Endothelial cell of umbilical vein (primary cell): ENCODE measurements at regions not wholly inside any gene's neighbourhood (a gene's known extent, or its start where the extent isn't known, plus 50 kb on each side); places are given as distances from the start of the nearest gene placed in this dataset.

Source experiments
- BruUV-seq: library from RNA; stranded (reverse); fragments of 400-500 nt; replicated peaks from 2 replicates; lab custom pipeline; 2021; lab: Mats Ljungman, UMichigan
- CTCF ChIA-PET: fragments of 300-600, 350-600 bp; sonication (Branson Sonifier 250); formaldehyde crosslinking; loops from one replicate; lab custom pipeline; 2021; ENCODE audit warnings: antibody characterized with exemption, inconsistent platforms; lab: Charles Lee
- POLR2A ChIA-PET: fragments of 300-600, 350-600 bp; sonication (Branson Sonifier 250); formaldehyde crosslinking; loops from one replicate; lab custom pipeline; 2021; ENCODE audit warnings: antibody characterized with exemption, inconsistent platforms; lab: Charles Lee
- DNase-seq: peaks from one replicate; pipeline ENCODE4 v3.0.0-alpha.2; 2011; ENCODE audit warnings: low read depth, low spot score
- FAIRE-seq: peaks from 2 replicates; lab custom pipeline; 2011; peaks lifted over from hg19 to GRCh38; lab: Jason Lieb, UNC
- H2AFZ ChIP-seq: 2 replicates; pipeline ENCODE4 v1.6.0; 2012; ENCODE audit warnings: low read depth, low read length, control low read depth, inconsistent platforms
- H3K27ac ChIP-seq: 2 replicates; pipeline ENCODE4 v1.5.1; 2011; ENCODE audit warnings: low read depth, mild to moderate bottlenecking, control low read depth, low read length, moderate library complexity; ENCODE audit not compliant: insufficient read depth
- H3K27me3 ChIP-seq, 2 experiments: 2 replicates each; pipeline versions ENCODE4 v1.6.0 to v1.6.1; 2011; ENCODE audit warnings: low read length in 2 of 2, mixed read lengths in 1 of 2; ENCODE audit not compliant: control insufficient read depth in 2 of 2, insufficient read depth in 2 of 2
- H3K36me3 ChIP-seq, 2 experiments: 2 replicates in 1 of 2; 3 replicates in 1 of 2; pipeline ENCODE4 v1.5.1; 2011; ENCODE audit warnings: low read length in 2 of 2, mild to moderate bottlenecking in 1 of 2, moderate library complexity in 1 of 2; ENCODE audit not compliant: control insufficient read depth in 2 of 2, insufficient read depth in 2 of 2; ENCODE audit errors: extremely low read depth in 1 of 2
- H3K4me1 ChIP-seq: 3 replicates; pipeline ENCODE4 v1.5.1; 2011; ENCODE audit warnings: mild to moderate bottlenecking, low read length; ENCODE audit not compliant: control insufficient read depth, insufficient read depth; ENCODE audit errors: extremely low read depth
- H3K4me2 ChIP-seq: 2 replicates; pipeline ENCODE4 v1.6.1; 2011; ENCODE audit warnings: low read length, control low read depth, mixed read lengths; ENCODE audit not compliant: insufficient read depth
- H3K4me3 ChIP-seq, 3 experiments: fragments of 200-600 bp in 1 of 3; sonication (generic), shearing (Covaris generic) in 1 of 3; replicated peaks in 1 of 3; 2 replicates each; pipeline ENCODE4 v1.5.1; 2011 to 2016; ENCODE audit warnings: control low read depth in 3 of 3, low read length in 3 of 3, mild to moderate bottlenecking in 2 of 3, inconsistent platforms in 1 of 3, low read depth in 1 of 3, moderate library complexity in 1 of 3; ENCODE audit not compliant: insufficient read depth in 1 of 3
- H3K79me2 ChIP-seq: 2 replicates; pipeline ENCODE4 v1.6.0; 2012; ENCODE audit warnings: low read length, inconsistent platforms; ENCODE audit not compliant: control insufficient read depth, insufficient read depth
- H3K9ac ChIP-seq: replicated peaks from 2 replicates; pipeline ENCODE3; 2011; ENCODE audit warnings: low read length, control low read depth; ENCODE audit not compliant: insufficient read depth; ENCODE audit errors: extremely low read depth
- H3K9me1 ChIP-seq: replicated peaks from 3 replicates; pipeline ENCODE4 v1.6.0; 2011; ENCODE audit warnings: mild to moderate bottlenecking, low read length; ENCODE audit not compliant: control insufficient read depth, insufficient read depth; ENCODE audit errors: extremely low read depth
- H3K9me3 ChIP-seq: replicated peaks from 2 replicates; pipeline ENCODE4 v1.5.1; 2012; ENCODE audit warnings: low read length, inconsistent platforms; ENCODE audit not compliant: control insufficient read depth, insufficient read depth
- H4K20me1 ChIP-seq: replicated peaks from 2 replicates; pipeline ENCODE3; 2011; ENCODE audit warnings: mild to moderate bottlenecking, low read length; ENCODE audit not compliant: control insufficient read depth, insufficient read depth; ENCODE audit errors: extremely low read depth
- EZH2 ChIP-seq: IDR thresholded peaks from 2 replicates; pipeline ENCODE4 v1.6.1; 2012; ENCODE audit warnings: borderline replicate concordance, low read depth, mild to moderate bottlenecking, moderate library complexity, low read length, inconsistent platforms; ENCODE audit not compliant: severe bottlenecking
- FOS ChIP-seq: IDR thresholded peaks from 2 replicates; pipeline ENCODE4 v1.6.1; 2011; ENCODE audit warnings: mild to moderate bottlenecking, low read length, moderate library complexity, borderline replicate concordance; ENCODE audit not compliant: insufficient read depth
- GATA2 ChIP-seq: IDR thresholded peaks from 2 replicates; pipeline ENCODE4 v1.7.0; 2011; ENCODE audit warnings: low read depth, mild to moderate bottlenecking, moderate library complexity, mixed read lengths, low read length; ENCODE audit not compliant: insufficient read length, insufficient read depth
- JUN ChIP-seq: IDR thresholded peaks from 2 replicates; pipeline ENCODE4 v1.6.1; 2011; ENCODE audit warnings: borderline replicate concordance, low read depth; ENCODE audit not compliant: insufficient read length, insufficient read depth
- MAX ChIP-seq: IDR thresholded peaks from 2 replicates; pipeline ENCODE4 v1.6.1; 2011; ENCODE audit not compliant: insufficient read depth, insufficient read length
- MYC ChIP-seq: IDR thresholded peaks from one replicate; pipeline ENCODE4 v1.6.1; 2011; ENCODE audit warnings: mild to moderate bottlenecking, low read depth, low read length
- POLR2A ChIP-seq: IDR thresholded peaks from 2 replicates; pipeline ENCODE4 v1.6.1; 2012; ENCODE audit warnings: low read depth, mild to moderate bottlenecking, control low read depth, low read length
- POLR2AphosphoS5 ChIP-seq: IDR thresholded peaks from 2 replicates; pipeline ENCODE4 v1.6.1; 2012; ENCODE audit warnings: low read depth, mild to moderate bottlenecking, control low read depth, low read length, moderate library complexity; ENCODE audit not compliant: insufficient read depth
- dilution Hi-C: fragments of 300-500 bp; cut with MboI; formaldehyde crosslinking; loops from one replicate; pipeline ENCODE4 v1.15.0; 2019; ENCODE audit warnings: low sequenced_read_pairs; ENCODE audit not compliant: extremely low pct_ligation_motif_present
- intact Hi-C: fragments of 100-400 bp; cut with micrococcal nuclease; formaldehyde crosslinking; loops from one replicate; pipeline ENCODE4 v1.10.0; 2022
- TF ChIP-seq, protein P1 (sequence below), 2 donors: IDR thresholded peaks; 1 replicate in 1 of 2; 2 replicates in 1 of 2; pipeline ENCODE4 v1.5.1; 2011; ENCODE audit warnings: low read length in 2 of 2, mild to moderate bottlenecking in 2 of 2, moderate library complexity in 2 of 2, control low read depth in 1 of 2, inconsistent platforms in 1 of 2, low read depth in 1 of 2; ENCODE audit not compliant: insufficient read depth in 1 of 2; ENCODE audit errors: extremely low read depth in 1 of 2

DNA sequence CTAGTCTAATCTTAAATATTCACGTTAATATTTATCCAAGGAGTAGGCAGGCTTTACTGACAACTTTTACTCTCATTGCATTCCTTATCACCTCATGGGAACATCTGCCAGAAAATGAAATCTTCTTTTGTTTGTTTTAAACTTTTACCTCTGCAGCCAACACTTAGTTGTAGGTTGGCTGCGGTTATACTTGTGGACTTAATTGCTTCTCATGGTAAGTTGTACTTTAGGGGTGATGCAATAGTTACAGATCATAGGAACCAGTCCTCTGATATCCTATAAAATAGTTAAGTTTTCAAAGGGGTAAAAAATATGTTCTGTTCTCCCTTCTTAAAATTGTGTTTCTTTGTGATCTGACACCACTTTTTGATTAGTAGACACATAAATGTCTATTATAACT is 321.9 kb downstream of the ZPLD1 start:
- Histone ChIP-seq H4K20me1 (no peaks in the 10 kb centered on the region), H3K9ac (no peak overlapping the region), H3K9me3 (no peaks in the 10 kb centered on the region), H3K79me2 (no peaks in the 10 kb centered on the region), H3K4me2 (no peak overlapping the region), H3K27me3 (no peaks in the 10 kb centered on the region), H2AFZ (no peak overlapping the region), H3K27ac (no peak overlapping the region), H3K9me1 (no peaks in the 10 kb centered on the region), H3K4me1 (no peaks in the 10 kb centered on the region), H3K4me3 (no peak overlapping the region), H3K36me3 (no peaks in the 10 kb centered on the region)
- POLR2A ChIA-PET = no interaction called here
- FAIRE-seq (no peak), DNase-seq (no peak)
- dilution Hi-C loops = no loop called here
- CTCF ChIA-PET = no interaction called here
- intact Hi-C loops = no loop called here
- TF ChIP-seq, protein P1, sequence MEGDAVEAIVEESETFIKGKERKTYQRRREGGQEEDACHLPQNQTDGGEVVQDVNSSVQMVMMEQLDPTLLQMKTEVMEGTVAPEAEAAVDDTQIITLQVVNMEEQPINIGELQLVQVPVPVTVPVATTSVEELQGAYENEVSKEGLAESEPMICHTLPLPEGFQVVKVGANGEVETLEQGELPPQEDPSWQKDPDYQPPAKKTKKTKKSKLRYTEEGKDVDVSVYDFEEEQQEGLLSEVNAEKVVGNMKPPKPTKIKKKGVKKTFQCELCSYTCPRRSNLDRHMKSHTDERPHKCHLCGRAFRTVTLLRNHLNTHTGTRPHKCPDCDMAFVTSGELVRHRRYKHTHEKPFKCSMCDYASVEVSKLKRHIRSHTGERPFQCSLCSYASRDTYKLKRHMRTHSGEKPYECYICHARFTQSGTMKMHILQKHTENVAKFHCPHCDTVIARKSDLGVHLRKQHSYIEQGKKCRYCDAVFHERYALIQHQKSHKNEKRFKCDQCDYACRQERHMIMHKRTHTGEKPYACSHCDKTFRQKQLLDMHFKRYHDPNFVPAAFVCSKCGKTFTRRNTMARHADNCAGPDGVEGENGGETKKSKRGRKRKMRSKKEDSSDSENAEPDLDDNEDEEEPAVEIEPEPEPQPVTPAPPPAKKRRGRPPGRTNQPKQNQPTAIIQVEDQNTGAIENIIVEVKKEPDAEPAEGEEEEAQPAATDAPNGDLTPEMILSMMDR (IDR thresholded peaks at IDR 0.05; ENCODE audit: extremely low read depth in 1 of 2, insufficient read depth in 1 of 2, low read depth in 1 of 2, low read length in 2 of 2) = no peak
- TF ChIP-seq MAX = no peak
- TF ChIP-seq MYC = no peak
- no peak for TF ChIP-seq EZH2
- TF ChIP-seq GATA2 = no peak
- TF ChIP-seq POLR2A = no peak
- TF ChIP-seq POLR2AphosphoS5 = no peak
- TF ChIP-seq FOS = no peak
- TF ChIP-seq JUN = no peak
- BruUV-seq = no TSS peak
